Neuronal stem cell (in vitro differentiated cells): ENCODE measurements at regions not wholly inside any gene's neighbourhood (a gene's known extent, or its start where the extent isn't known, plus 50 kb on each side); places are given as distances from the start of the nearest gene placed in this dataset.
A peak's percentile ranks its signal among the peaks of the same experiment; 100 is the strongest.

ENCODE experiments used
- DNase-seq: peaks from one replicate; pipeline ENCODE4 v3.0.0-alpha.2; 2013; ENCODE audit warnings: low spot score
- H2AFZ ChIP-seq: one replicate; pipeline ENCODE4 v1.6.1; 2013; ENCODE audit warnings: mild to moderate bottlenecking, low read length, inconsistent platforms
- H2AK5ac ChIP-seq: 2 replicates; pipeline ENCODE4 v1.6.1; 2013; ENCODE audit warnings: low read depth, mild to moderate bottlenecking, inconsistent platforms, low read length, moderate library complexity, mixed read lengths
- H2BK120ac ChIP-seq: 2 replicates; pipeline ENCODE4 v1.6.1; 2013; ENCODE audit warnings: low read depth, mild to moderate bottlenecking, inconsistent platforms, low read length, moderate library complexity, mixed read lengths
- H2BK12ac ChIP-seq: one replicate; pipeline ENCODE4 v1.6.1; 2013; ENCODE audit warnings: low read length, inconsistent platforms
- H2BK15ac ChIP-seq: 2 replicates; pipeline ENCODE4 v1.6.1; 2013; ENCODE audit warnings: mild to moderate bottlenecking, low read length, inconsistent platforms, mixed read lengths
- H2BK5ac ChIP-seq: one replicate; pipeline ENCODE4 v1.6.1; 2013; ENCODE audit warnings: inconsistent platforms, mild to moderate bottlenecking, low read length, moderate library complexity
- H3K14ac ChIP-seq: one replicate; pipeline ENCODE4 v1.6.1; 2013; ENCODE audit warnings: low read length, inconsistent platforms
- H3K18ac ChIP-seq: 2 replicates; pipeline ENCODE4 v1.6.1; 2013; ENCODE audit warnings: low read length, inconsistent platforms
- H3K23ac ChIP-seq: 2 replicates; pipeline ENCODE4 v1.6.1; 2013; ENCODE audit warnings: low read depth, mild to moderate bottlenecking, mixed read lengths, low read length, inconsistent platforms; ENCODE audit not compliant: poor library complexity
- H3K27ac ChIP-seq: replicated peaks from 3 replicates; pipeline ENCODE4 v1.5.1; 2013; ENCODE audit warnings: low read length, inconsistent platforms
- H3K27me3 ChIP-seq, 3 experiments: 2 replicates each; pipeline ENCODE4 v1.6.1; 2013; ENCODE audit warnings: low read length in 3 of 3, mild to moderate bottlenecking in 2 of 3, inconsistent platforms in 1 of 3, low read depth in 1 of 3, mixed read lengths in 1 of 3, moderate library complexity in 1 of 3; ENCODE audit not compliant: control insufficient read depth in 3 of 3, insufficient read depth in 3 of 3
- H3K36me3 ChIP-seq, 2 donors: replicated peaks in 1 of 2; 2 replicates each; pipeline ENCODE4 v1.6.1; 2013; ENCODE audit warnings: low read length in 2 of 2; ENCODE audit not compliant: control insufficient read depth in 2 of 2, insufficient read depth in 2 of 2
- H3K4ac ChIP-seq: 2 replicates; pipeline ENCODE4 v1.6.1; 2013; ENCODE audit warnings: inconsistent platforms, mild to moderate bottlenecking, low read length, moderate library complexity
- H3K4me1 ChIP-seq, 2 donors: 1 replicate in 1 of 2; 2 replicates in 1 of 2; pipeline ENCODE4 v1.6.1; 2013; ENCODE audit warnings: low read length in 2 of 2, low read depth in 1 of 2; ENCODE audit not compliant: control insufficient read depth in 2 of 2, insufficient read depth in 1 of 2
- H3K4me2 ChIP-seq: one replicate; pipeline ENCODE4 v1.6.1; 2013; ENCODE audit warnings: mild to moderate bottlenecking, low read length, inconsistent platforms; ENCODE audit not compliant: insufficient read depth, poor library complexity, severe bottlenecking
- H3K4me3 ChIP-seq, 2 donors: 2 replicates each; pipeline ENCODE4 v1.5.1; 2013; ENCODE audit warnings: low read length in 2 of 2, mild to moderate bottlenecking in 2 of 2, inconsistent platforms in 1 of 2, moderate library complexity in 1 of 2
- H3K79me1 ChIP-seq: one replicate; pipeline ENCODE4 v1.6.1; 2013; ENCODE audit warnings: low read depth, mild to moderate bottlenecking, inconsistent platforms, low read length, moderate library complexity
- H3K9ac ChIP-seq: one replicate; pipeline ENCODE4 v1.6.1; 2013; ENCODE audit warnings: mild to moderate bottlenecking, low read depth, low read length, inconsistent platforms; ENCODE audit not compliant: poor library complexity
- H3K9me3 ChIP-seq, 2 donors: replicated peaks in 1 of 2; 2 replicates each; pipeline versions ENCODE3 to v1.6.1; 2013; ENCODE audit warnings: low read length in 2 of 2, mild to moderate bottlenecking in 2 of 2, inconsistent platforms in 1 of 2, low read depth in 1 of 2, mixed read lengths in 1 of 2, moderate library complexity in 1 of 2; ENCODE audit not compliant: control insufficient read depth in 2 of 2, insufficient read depth in 1 of 2
- H4K8ac ChIP-seq: one replicate; pipeline ENCODE4 v1.6.1; 2013; ENCODE audit warnings: low read depth, mild to moderate bottlenecking, inconsistent platforms, low read length, moderate library complexity
- H4K91ac ChIP-seq: one replicate; pipeline ENCODE4 v1.6.1; 2013; ENCODE audit warnings: low read length, low read depth, mild to moderate bottlenecking, inconsistent platforms; ENCODE audit not compliant: poor library complexity
- WGBS, 2 donors: extraction: QIAGEN DNeasy Blood & Tissue Kit; methylation state at CpG; one replicate each; pipeline ENCODE4 v1.1.7; 2013; ENCODE audit warnings: missing lambda C conversion rate in 2 of 2, mixed read lengths in 1 of 2; ENCODE audit not compliant: insufficient read length in 2 of 2, insufficient replicate concordance in 1 of 2; ENCODE audit errors: extremely low coverage in 2 of 2; 5-methylcytosine and 5-hydroxymethylcytosine counted together

- H3K9ac ChIP-seq, result no peak overlapping the region
- H3K4me3 ChIP-seq, result no peak overlapping the region
- H3K9me3 ChIP-seq, result no peaks in the 10 kb centered on the region
- H3K14ac ChIP-seq, result peak overlapping the region; percentile 56
- no peak overlapping the region for H2AK5ac ChIP-seq
- H3K27me3 ChIP-seq, result no peaks in the 10 kb centered on the region
- no peak overlapping the region for H3K4ac ChIP-seq
- no peak overlapping the region for H2BK12ac ChIP-seq
- H3K79me1 ChIP-seq, result no peaks in the 10 kb centered on the region
- no peak for DNase-seq
- H2AFZ ChIP-seq, result no peak overlapping the region
- no CpG with 5 or more reads among the region's 43 CpGs for WGBS, 2 donors
- H4K8ac ChIP-seq, result no peak overlapping the region
- no peaks in the 10 kb centered on the region for H3K36me3 ChIP-seq
- no peak overlapping the region for H3K18ac ChIP-seq
- H3K4me1 ChIP-seq, result no peaks in the 10 kb centered on the region
- H2BK15ac ChIP-seq, result no peak overlapping the region
- H2BK120ac ChIP-seq, result no peak overlapping the region
- no peak overlapping the region for H4K91ac ChIP-seq
- H3K23ac ChIP-seq, result no peak overlapping the region
- H2BK5ac ChIP-seq, result no peak overlapping the region
- H3K27ac ChIP-seq, result no peak overlapping the region
- no peak overlapping the region for H3K4me2 ChIP-seq
Observed at GRCh38 chr4:137420901-137421396, 111.3 kb downstream of the PCDH18 start.

GRCh38 chr4:137417676-137418075, 114.6 kb downstream of the PCDH18 start:
- Histone ChIP-seq H3K79me1 (no peaks in the 10 kb centered on the region), H2AFZ (no peak overlapping the region), H3K27me3 (no peaks in the 10 kb centered on the region), H3K4me2 (no peak overlapping the region), H3K9ac (no peak overlapping the region), H3K9me3 (no peaks in the 10 kb centered on the region), H2BK5ac (no peak overlapping the region), H3K27ac (no peak overlapping the region), H2BK12ac (no peak overlapping the region), H3K4me3 (no peak overlapping the region), H4K91ac (no peak overlapping the region), H3K4me1 (no peaks in the 10 kb centered on the region), H3K14ac (no peak overlapping the region), H2AK5ac (no peak overlapping the region), H2BK15ac (no peak overlapping the region), H4K8ac (no peak overlapping the region), H2BK120ac (no peak overlapping the region), H3K36me3 (no peaks in the 10 kb centered on the region), H3K23ac (no peak overlapping the region), H3K18ac (no peak overlapping the region), H3K4ac (no peak overlapping the region)
- no CpG with 5 or more reads among the region's 2 CpGs for WGBS, 2 donors
- no peak for DNase-seq

- H3K27me3 ChIP-seq, result no peaks in the 10 kb centered on the region
- H2AK5ac ChIP-seq, result no peak overlapping the region
- H4K91ac ChIP-seq, result no peak overlapping the region
- no peak overlapping the region for H3K4me3 ChIP-seq
- no peaks in the 10 kb centered on the region for H3K79me1 ChIP-seq
- no peak overlapping the region for H2BK5ac ChIP-seq
- no peak overlapping the region for H3K18ac ChIP-seq
- no peaks in the 10 kb centered on the region for H3K36me3 ChIP-seq
- H2AFZ ChIP-seq, result no peak overlapping the region
- no peak overlapping the region for H2BK12ac ChIP-seq
- H3K4me2 ChIP-seq, result no peak overlapping the region
- H3K4me1 ChIP-seq, result no peaks in the 10 kb centered on the region
- WGBS, 2 donors, result no CpG with 5 or more reads among the region's 2 CpGs
- H2BK15ac ChIP-seq, result no peak overlapping the region
- no peak for DNase-seq
- H3K9ac ChIP-seq, result no peak overlapping the region
- H3K27ac ChIP-seq, result no peak overlapping the region
- H2BK120ac ChIP-seq, result no peak overlapping the region
- H3K14ac ChIP-seq, result no peak overlapping the region
- H3K4ac ChIP-seq, result no peak overlapping the region
- no peak overlapping the region for H3K23ac ChIP-seq
- H4K8ac ChIP-seq, result no peak overlapping the region
- no peaks in the 10 kb centered on the region for H3K9me3 ChIP-seq
Observed at GRCh38 chr4:137414802-137415201, 117.5 kb downstream of the PCDH18 start.

- no CpG with 5 or more reads among the region's 2 CpGs for WGBS, 2 donors
- Histone ChIP-seq H3K4ac (no peak overlapping the region), H2BK15ac (no peak overlapping the region), H3K4me2 (no peak overlapping the region), H4K8ac (no peak overlapping the region), H3K9me3 (no peaks in the 10 kb centered on the region), H2AFZ (no peak overlapping the region), H2BK120ac (no peak overlapping the region), H3K4me1 (no peaks in the 10 kb centered on the region), H3K27me3 (no peaks in the 10 kb centered on the region), H4K91ac (no peak overlapping the region), H3K9ac (no peak overlapping the region), H3K79me1 (no peaks in the 10 kb centered on the region), H3K18ac (no peak overlapping the region), H3K27ac (no peak overlapping the region), H3K14ac (no peak overlapping the region), H2BK12ac (no peak overlapping the region), H3K36me3 (no peaks in the 10 kb centered on the region), H2BK5ac (no peak overlapping the region), H3K4me3 (no peak overlapping the region), H2AK5ac (no peak overlapping the region), H3K23ac (no peak overlapping the region)
- no peak for DNase-seq
Observed at GRCh38 chr4:137408527-137409177, 123.6 kb downstream of the PCDH18 start.
